Fibroblast of lung (primary cell): ENCODE measurements at regions not wholly inside any gene's neighbourhood (a gene's known extent, or its start where the extent isn't known, plus 50 kb on each side); places are given as distances from the start of the nearest gene placed in this dataset.

Source experiments
- DNase-seq, 2 donors: peaks; one replicate each; pipeline versions ENCODE4 v3.0.0 to v3.0.0-alpha.2; 2010; ENCODE audit warnings: low read depth in 2 of 2
- H2AFZ ChIP-seq: 2 replicates; pipeline ENCODE4 v1.5.1; 2012; ENCODE audit warnings: low read length, control low read depth, inconsistent platforms
- H3K27ac ChIP-seq: 2 replicates; pipeline ENCODE4 v1.5.1; 2011; ENCODE audit warnings: low read length, control low read depth; ENCODE audit not compliant: insufficient read depth
- H3K27me3 ChIP-seq: 2 replicates; pipeline ENCODE4 v1.5.1; 2011; ENCODE audit warnings: mild to moderate bottlenecking, low read length; ENCODE audit not compliant: control insufficient read depth, insufficient read depth
- H3K36me3 ChIP-seq: 2 replicates; pipeline ENCODE4 v1.5.1; 2011; ENCODE audit warnings: low read length; ENCODE audit not compliant: control insufficient read depth, insufficient read depth
- H3K4me1 ChIP-seq: 2 replicates; pipeline ENCODE4 v1.5.1; 2011; ENCODE audit warnings: low read length; ENCODE audit not compliant: control insufficient read depth, insufficient read depth; ENCODE audit errors: extremely low read depth
- H3K4me2 ChIP-seq: 2 replicates; pipeline ENCODE4 v1.5.1; 2011; ENCODE audit warnings: low read length, control low read depth; ENCODE audit not compliant: insufficient read depth; ENCODE audit errors: extremely low read depth
- H3K4me3 ChIP-seq, 4 experiments: fragments of 200-600 bp in 1 of 4; sonication (generic) in 1 of 4; replicated peaks in 1 of 4; 2 replicates each; pipeline ENCODE4 v1.5.1; 2011 to 2016; ENCODE audit warnings: low read length in 4 of 4, low read depth in 3 of 4, mild to moderate bottlenecking in 3 of 4, control low read depth in 2 of 4, inconsistent platforms in 1 of 4, mixed read lengths in 1 of 4; ENCODE audit not compliant: insufficient read depth in 1 of 4; ENCODE audit errors: control extremely low read depth in 1 of 4
- H3K79me2 ChIP-seq: 2 replicates; pipeline ENCODE4 v1.5.1; 2012; ENCODE audit warnings: mild to moderate bottlenecking, low read length, inconsistent platforms; ENCODE audit not compliant: control insufficient read depth, insufficient read depth
- H3K9ac ChIP-seq: 2 replicates; pipeline ENCODE4 v1.5.1; 2011; ENCODE audit warnings: mild to moderate bottlenecking, low read length, control low read depth; ENCODE audit not compliant: insufficient read depth
- H3K9me3 ChIP-seq: 2 replicates; pipeline ENCODE4 v1.5.1; 2012; ENCODE audit warnings: low read depth, low read length; ENCODE audit not compliant: control insufficient read depth, insufficient read depth
- H4K20me1 ChIP-seq: 2 replicates; pipeline ENCODE4 v1.5.1; 2011; ENCODE audit warnings: low read length; ENCODE audit not compliant: control insufficient read depth, insufficient read depth; ENCODE audit errors: extremely low read depth
- EZH2 ChIP-seq: IDR thresholded peaks from 2 replicates; pipeline ENCODE4 v1.5.1; 2012; ENCODE audit warnings: low read length, control low read depth, mild to moderate bottlenecking; ENCODE audit errors: missing control alignments
- TF ChIP-seq, protein P1 (sequence below), 2 donors: IDR thresholded peaks in 1 of 2; conservative IDR thresholded peaks in 1 of 2; 1 replicate in 1 of 2; 2 replicates in 1 of 2; pipeline ENCODE4 v1.5.1; 2011 to 2012; ENCODE audit warnings: low read length in 2 of 2, control low read depth in 1 of 2, inconsistent platforms in 1 of 2, low read depth in 1 of 2, mild to moderate bottlenecking in 1 of 2

DNA sequence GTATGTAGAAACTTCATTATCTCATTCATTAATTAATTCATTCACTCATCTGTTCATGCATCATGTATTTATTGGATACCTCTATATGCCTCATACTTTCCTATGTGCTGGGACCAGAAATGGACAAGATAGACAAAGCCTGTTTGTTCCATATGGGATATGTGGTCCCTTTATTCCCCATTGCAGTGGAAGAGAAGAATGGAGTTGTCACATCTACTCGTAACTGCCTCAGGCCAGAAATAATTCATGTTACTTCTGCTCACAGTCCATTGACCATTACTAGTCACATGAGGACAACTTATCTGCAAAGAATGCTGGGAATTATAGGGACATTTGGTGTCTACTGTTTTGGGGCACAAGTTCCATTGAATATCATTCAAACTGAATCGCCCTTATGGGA lies 327.8 kb downstream of the MATN1 start:
- no peak overlapping the region for H3K27ac ChIP-seq
- TF ChIP-seq, protein P1, sequence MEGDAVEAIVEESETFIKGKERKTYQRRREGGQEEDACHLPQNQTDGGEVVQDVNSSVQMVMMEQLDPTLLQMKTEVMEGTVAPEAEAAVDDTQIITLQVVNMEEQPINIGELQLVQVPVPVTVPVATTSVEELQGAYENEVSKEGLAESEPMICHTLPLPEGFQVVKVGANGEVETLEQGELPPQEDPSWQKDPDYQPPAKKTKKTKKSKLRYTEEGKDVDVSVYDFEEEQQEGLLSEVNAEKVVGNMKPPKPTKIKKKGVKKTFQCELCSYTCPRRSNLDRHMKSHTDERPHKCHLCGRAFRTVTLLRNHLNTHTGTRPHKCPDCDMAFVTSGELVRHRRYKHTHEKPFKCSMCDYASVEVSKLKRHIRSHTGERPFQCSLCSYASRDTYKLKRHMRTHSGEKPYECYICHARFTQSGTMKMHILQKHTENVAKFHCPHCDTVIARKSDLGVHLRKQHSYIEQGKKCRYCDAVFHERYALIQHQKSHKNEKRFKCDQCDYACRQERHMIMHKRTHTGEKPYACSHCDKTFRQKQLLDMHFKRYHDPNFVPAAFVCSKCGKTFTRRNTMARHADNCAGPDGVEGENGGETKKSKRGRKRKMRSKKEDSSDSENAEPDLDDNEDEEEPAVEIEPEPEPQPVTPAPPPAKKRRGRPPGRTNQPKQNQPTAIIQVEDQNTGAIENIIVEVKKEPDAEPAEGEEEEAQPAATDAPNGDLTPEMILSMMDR (conservative IDR thresholded peaks at IDR 0.05 in 1 of 2, IDR thresholded peaks at IDR 0.05 in 1 of 2; ENCODE audit: low read depth in 1 of 2, low read length in 2 of 2), result no peak
- no peak for TF ChIP-seq EZH2
- H3K27me3 ChIP-seq, result no peaks in the 10 kb centered on the region
- no peak overlapping the region for H2AFZ ChIP-seq
- no peaks in the 10 kb centered on the region for H4K20me1 ChIP-seq
- no peak overlapping the region for H3K4me3 ChIP-seq
- no peaks in the 10 kb centered on the region for H3K9me3 ChIP-seq
- H3K4me1 ChIP-seq, result no peaks in the 10 kb centered on the region
- no peak overlapping the region for H3K4me2 ChIP-seq
- H3K9ac ChIP-seq, result no peak overlapping the region
- DNase-seq, result no peak
- H3K36me3 ChIP-seq, result no peaks in the 10 kb centered on the region
- H3K79me2 ChIP-seq, result no peaks in the 10 kb centered on the region

DNA sequence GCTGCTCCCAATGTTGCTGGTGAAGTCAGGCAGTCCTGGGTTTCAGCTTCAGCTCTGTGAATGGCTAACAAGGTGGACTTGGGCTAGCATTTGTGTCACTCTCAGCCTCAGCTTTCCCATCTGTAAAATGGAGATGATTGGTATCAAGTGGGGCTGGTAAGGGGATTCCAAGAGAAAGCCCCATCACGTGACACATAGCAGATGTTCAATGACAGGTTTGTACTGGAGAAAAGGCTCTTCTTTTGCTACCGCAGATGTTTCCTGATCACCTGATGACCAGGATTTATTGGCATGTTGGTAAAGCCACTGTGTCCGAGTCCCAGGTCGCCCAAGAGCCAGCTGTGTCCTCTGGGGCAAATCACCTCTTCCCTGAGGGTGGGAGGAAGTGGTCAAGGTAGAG lies 335.0 kb downstream of the MATN1 start:
- TF ChIP-seq, protein P1 (conservative IDR thresholded peaks at IDR 0.05 in 1 of 2, IDR thresholded peaks at IDR 0.05 in 1 of 2; ENCODE audit: low read depth in 1 of 2, low read length in 2 of 2), result no peak
- no peak for TF ChIP-seq EZH2
- Histone ChIP-seq H3K4me3 (no peak overlapping the region), H3K9ac (no peak overlapping the region), H3K79me2 (no peaks in the 10 kb centered on the region), H3K36me3 (no peaks in the 10 kb centered on the region), H3K9me3 (no peaks in the 10 kb centered on the region), H3K4me2 (no peak overlapping the region), H4K20me1 (no peaks in the 10 kb centered on the region), H3K4me1 (no peaks in the 10 kb centered on the region), H3K27ac (no peak overlapping the region), H3K27me3 (no peaks in the 10 kb centered on the region), H2AFZ (no peak overlapping the region)
- DNase-seq, result no peak

DNA sequence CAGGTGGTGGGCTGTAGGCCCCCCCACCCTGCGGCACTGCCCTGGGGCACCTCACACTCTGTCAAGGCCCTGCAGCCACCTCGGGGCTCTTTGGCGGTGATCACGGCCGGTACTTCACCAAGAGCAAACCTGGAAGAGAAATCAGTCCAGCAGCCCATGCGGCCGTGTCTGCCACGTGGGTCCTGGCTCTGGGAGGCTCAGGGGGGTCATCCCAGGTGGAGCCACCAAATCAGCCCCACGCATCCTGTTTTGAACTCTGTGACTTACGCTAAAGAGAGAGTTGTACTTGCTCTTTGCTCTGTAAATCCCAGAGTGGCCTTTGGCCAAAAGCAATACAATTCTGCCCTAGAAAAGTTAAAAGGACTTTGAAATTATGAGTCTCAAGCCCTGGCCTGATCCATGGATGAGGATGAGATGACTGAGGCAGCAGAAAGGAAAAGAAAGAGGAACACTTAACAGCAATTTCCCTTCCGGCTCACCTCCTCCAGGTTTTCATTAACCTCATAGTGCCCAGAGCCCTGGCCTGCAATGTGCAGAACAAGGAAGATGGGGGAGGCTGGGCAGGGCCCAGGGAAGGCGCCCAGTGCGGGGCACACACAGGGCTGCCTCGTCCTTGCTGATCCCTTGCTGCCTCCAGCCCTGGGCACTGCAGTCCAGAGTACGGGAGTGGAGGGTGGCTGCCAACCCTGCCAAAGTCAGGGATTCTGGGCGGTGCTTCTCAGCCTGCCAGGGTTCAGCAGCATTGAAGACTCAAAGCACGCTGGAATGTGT lies 337.0 kb downstream of the MATN1 start:
- Histone ChIP-seq H3K9ac (no peak overlapping the region), H3K4me1 (no peaks in the 10 kb centered on the region), H3K9me3 (no peaks in the 10 kb centered on the region), H3K79me2 (no peaks in the 10 kb centered on the region), H3K27me3 (no peaks in the 10 kb centered on the region), H3K27ac (no peak overlapping the region), H3K4me2 (no peak overlapping the region), H2AFZ (no peak overlapping the region), H4K20me1 (no peaks in the 10 kb centered on the region), H3K4me3 (no peak overlapping the region), H3K36me3 (no peaks in the 10 kb centered on the region)
- no peak for DNase-seq
- TF ChIP-seq, protein P1 (conservative IDR thresholded peaks at IDR 0.05 in 1 of 2, IDR thresholded peaks at IDR 0.05 in 1 of 2; ENCODE audit: low read depth in 1 of 2, low read length in 2 of 2), result no peak
- TF ChIP-seq EZH2, result no peak
